ENCODE measurements at regions not wholly inside any gene's neighbourhood (a gene's known extent, or its start where the extent isn't known, plus 50 kb on each side); places are given as distances from the start of the nearest gene placed in this dataset.

DNA sequence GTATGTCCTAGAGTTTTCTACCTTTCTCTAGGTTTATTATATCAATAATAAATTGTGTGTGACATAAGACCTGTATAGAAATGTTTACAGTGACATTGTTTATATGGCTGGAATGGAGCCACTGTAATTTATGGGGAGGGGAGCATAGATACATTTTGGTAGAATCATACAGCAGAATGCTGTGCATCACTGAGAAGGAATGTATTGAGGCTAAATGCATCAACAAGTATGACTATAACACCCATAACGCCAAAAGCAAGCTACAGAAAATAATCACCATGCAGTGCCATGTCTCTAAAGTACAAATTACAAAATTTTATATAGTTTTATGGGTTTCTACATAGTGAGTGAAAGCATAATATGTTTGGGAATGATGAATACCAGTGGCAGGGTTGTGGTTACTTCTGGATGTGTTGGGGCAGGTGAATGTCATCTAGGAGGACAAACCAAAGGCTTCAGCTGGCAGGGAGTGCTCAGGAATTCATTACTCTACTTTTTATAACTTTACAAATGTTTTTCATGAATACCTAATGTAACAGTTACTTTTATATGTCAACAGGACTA lies 226.0 kb upstream of the NETO1 start:
- peak; percentile 28 for DNase-seq
- TF ChIP-seq, protein P1, sequence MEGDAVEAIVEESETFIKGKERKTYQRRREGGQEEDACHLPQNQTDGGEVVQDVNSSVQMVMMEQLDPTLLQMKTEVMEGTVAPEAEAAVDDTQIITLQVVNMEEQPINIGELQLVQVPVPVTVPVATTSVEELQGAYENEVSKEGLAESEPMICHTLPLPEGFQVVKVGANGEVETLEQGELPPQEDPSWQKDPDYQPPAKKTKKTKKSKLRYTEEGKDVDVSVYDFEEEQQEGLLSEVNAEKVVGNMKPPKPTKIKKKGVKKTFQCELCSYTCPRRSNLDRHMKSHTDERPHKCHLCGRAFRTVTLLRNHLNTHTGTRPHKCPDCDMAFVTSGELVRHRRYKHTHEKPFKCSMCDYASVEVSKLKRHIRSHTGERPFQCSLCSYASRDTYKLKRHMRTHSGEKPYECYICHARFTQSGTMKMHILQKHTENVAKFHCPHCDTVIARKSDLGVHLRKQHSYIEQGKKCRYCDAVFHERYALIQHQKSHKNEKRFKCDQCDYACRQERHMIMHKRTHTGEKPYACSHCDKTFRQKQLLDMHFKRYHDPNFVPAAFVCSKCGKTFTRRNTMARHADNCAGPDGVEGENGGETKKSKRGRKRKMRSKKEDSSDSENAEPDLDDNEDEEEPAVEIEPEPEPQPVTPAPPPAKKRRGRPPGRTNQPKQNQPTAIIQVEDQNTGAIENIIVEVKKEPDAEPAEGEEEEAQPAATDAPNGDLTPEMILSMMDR (IDR thresholded peaks at IDR 0.05), result no peak
- Mint-ChIP-seq H3K27ac (peak overlapping the region; percentile 36), H3K4me1 (ENCODE audit: low read depth) (peaks cover 54% of the 10 kb centered on the region), H3K9me3 (peaks cover 20% of the 10 kb centered on the region), H3K27me3 (ENCODE audit: insufficient read depth) (no peaks in the 10 kb centered on the region), H3K4me3 (no peak overlapping the region), H3K36me3 (ENCODE audit: low read depth) (peaks cover 13% of the 10 kb centered on the region)

DNA sequence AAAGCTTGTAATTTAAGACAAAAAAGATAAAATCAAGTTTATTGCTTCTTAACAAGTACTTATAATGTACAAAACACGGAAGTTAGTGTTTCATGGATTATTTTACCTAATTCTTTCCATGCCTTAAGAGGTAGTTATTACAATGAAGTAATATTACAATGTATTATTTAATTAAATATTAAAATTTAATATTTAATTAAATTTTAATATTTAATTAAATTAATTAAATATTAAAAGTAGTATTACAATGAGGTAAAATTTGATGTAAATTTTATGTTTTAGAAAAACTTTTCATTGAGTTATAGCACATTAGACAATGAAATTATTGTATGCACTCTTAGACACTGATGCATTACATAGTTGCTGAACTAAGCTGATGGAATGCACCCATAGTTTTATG lies 220.7 kb upstream of the NETO1 start:
- TF ChIP-seq, protein P1 (IDR thresholded peaks at IDR 0.05), result no peak
- Mint-ChIP-seq H3K27ac (no peak overlapping the region), H3K4me3 (no peak overlapping the region), H3K27me3 (ENCODE audit: insufficient read depth) (no peaks in the 10 kb centered on the region), H3K4me1 (ENCODE audit: low read depth) (peaks cover 29% of the 10 kb centered on the region), H3K9me3 (peaks cover 20% of the 10 kb centered on the region), H3K36me3 (ENCODE audit: low read depth) (peaks cover 13% of the 10 kb centered on the region)
- no peak for DNase-seq

DNA sequence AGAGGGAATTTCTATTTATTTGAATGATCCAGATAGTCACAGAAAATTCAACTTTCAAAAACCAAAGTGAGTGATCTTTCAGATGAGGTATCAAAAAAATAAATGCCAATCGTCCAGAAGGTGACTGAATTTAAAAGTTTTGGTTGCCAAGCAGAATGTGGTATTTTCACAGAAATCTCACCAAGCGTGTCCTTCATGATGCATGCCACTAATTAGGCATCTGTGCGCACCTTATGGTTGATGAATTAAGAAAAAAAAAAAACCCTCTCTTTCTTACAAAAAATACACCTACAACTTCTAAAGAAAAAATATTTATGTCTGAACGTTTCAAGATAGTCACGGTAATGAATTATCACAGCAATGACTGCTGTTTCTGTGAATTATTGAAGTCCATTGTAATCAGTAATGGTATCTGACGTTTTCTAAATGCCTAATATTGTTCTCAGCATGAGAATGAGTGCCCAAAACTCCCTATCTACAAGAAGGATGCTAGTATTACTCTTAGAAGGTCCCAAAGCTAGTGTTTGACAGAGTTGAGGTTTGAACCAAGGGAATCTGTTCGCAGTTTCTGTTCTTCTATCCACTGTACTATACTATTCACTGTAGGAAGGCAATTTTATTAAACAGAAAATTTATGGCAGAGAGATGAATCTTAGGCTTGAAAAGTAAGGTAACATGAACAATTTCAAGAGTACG lies 219.6 kb upstream of the NETO1 start:
- TF ChIP-seq, protein P1 (IDR thresholded peaks at IDR 0.05), result no peak
- H3K4me1 Mint-ChIP-seq (ENCODE audit: low read depth), result peaks cover 26% of the 10 kb centered on the region

GRCh38 chr18:73079920-73080319 lies 212.1 kb upstream of the NETO1 start:
- H3K9me3 Mint-ChIP-seq, result no peaks in the 10 kb centered on the region
- H3K4me3 Mint-ChIP-seq, result no peak overlapping the region
- TF ChIP-seq, protein P1 (IDR thresholded peaks at IDR 0.05), result no peak
- peaks cover 6% of the 10 kb centered on the region for H3K27me3 Mint-ChIP-seq (ENCODE audit: insufficient read depth)
- DNase-seq, result no peak
- H3K27ac Mint-ChIP-seq, result no peak overlapping the region
- H3K4me1 Mint-ChIP-seq (ENCODE audit: low read depth), result peaks cover 17% of the 10 kb centered on the region
- no peaks in the 10 kb centered on the region for H3K36me3 Mint-ChIP-seq (ENCODE audit: low read depth)

More for the DNA sequence above, 219.6 kb upstream of the NETO1 start:
- H3K36me3 Mint-ChIP-seq (ENCODE audit: low read depth), result peaks cover 13% of the 10 kb centered on the region
- peaks cover 20% of the 10 kb centered on the region for H3K9me3 Mint-ChIP-seq
- no peaks in the 10 kb centered on the region for H3K27me3 Mint-ChIP-seq (ENCODE audit: insufficient read depth)
- H3K27ac Mint-ChIP-seq, result no peak overlapping the region
- H3K4me3 Mint-ChIP-seq, result no peak overlapping the region
- DNase-seq, result no peak

DNA sequence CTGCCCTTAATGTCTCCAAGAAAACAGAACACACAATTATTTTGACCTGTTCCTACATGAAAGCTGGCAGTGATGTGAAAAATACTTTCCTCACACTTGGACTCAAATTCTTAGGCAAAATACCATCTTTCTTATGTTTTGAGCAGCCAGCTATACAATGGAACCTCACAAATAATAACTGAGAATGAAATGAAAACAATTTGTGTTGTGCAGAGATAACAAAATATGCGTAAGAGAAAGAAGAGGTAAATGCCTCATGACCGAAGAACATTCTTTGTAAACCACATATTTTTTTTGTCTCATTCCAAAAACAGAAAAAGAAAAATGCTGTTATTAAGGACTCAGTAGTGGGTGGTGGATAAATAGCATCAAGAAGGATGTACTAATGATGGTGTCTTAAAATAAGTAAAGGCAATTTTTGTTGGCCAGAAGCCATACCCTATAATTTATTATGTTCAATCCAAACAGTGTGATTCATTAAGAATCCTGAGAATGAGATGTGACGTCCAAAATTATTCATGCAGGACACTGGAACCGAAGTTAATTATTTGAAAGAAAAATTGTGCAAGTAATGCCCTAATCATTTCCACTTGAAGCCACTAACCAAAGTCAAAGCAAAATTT lies 193.0 kb upstream of the NETO1 start:
- H3K4me1 Mint-ChIP-seq (ENCODE audit: low read depth), result peaks cover 43% of the 10 kb centered on the region
- H3K9me3 Mint-ChIP-seq, result no peaks in the 10 kb centered on the region
- peaks cover 2% of the 10 kb centered on the region for H3K27me3 Mint-ChIP-seq (ENCODE audit: insufficient read depth)
- TF ChIP-seq, protein P1 (IDR thresholded peaks at IDR 0.05), result no peak
- peak overlapping the region; percentile 33; the same call in 1 of the 2 replicates for H3K27ac Mint-ChIP-seq
- peak overlapping the region; percentile 23 for H3K4me3 Mint-ChIP-seq
- no peaks in the 10 kb centered on the region for H3K36me3 Mint-ChIP-seq (ENCODE audit: low read depth)
- DNase-seq, result peak; percentile 53

Data from HFFc6 (cell line).